ENCODE measurements at regions not wholly inside any gene's neighbourhood (a gene's known extent, or its start where the extent isn't known, plus 50 kb on each side); places are given as distances from the start of the nearest gene placed in this dataset.

- no peak for DNase-seq (ENCODE audit: low read depth in 2 of 2)
Measured at GRCh38 chr17:27244011-27244410, 49.9 kb upstream of the WSB1 start.

Data from activated CD8-positive, alpha-beta memory T cell treated with anti-CD3 and anti-CD28 coated beads for 4 hours (primary cell).